OCI-LY3 (cell line): ENCODE measurements at regions not wholly inside any gene's neighbourhood (a gene's known extent, or its start where the extent isn't known, plus 50 kb on each side); places are given as distances from the start of the nearest gene placed in this dataset.

Source experiments
- EZH2phosphoT487 ChIP-seq: fragments of 200-600 bp; shearing (Covaris generic); IDR thresholded peaks from 2 replicates; pipeline ENCODE4 v1.6.1; 2018; ENCODE audit warnings: antibody characterized with exemption, mixed run types, low read depth
- TF ChIP-seq, protein P1 (sequence below): fragments of 200-600, 300-600 bp; sonication (generic); IDR thresholded peaks from 2 replicates; pipeline ENCODE4 v1.5.1; 2014; ENCODE audit warnings: antibody characterized with exemption, low read length, low read depth

GRCh38 chr2:47232738-47233415 lies 56.6 kb upstream of the CALM2 start:
- TF ChIP-seq, protein P1, sequence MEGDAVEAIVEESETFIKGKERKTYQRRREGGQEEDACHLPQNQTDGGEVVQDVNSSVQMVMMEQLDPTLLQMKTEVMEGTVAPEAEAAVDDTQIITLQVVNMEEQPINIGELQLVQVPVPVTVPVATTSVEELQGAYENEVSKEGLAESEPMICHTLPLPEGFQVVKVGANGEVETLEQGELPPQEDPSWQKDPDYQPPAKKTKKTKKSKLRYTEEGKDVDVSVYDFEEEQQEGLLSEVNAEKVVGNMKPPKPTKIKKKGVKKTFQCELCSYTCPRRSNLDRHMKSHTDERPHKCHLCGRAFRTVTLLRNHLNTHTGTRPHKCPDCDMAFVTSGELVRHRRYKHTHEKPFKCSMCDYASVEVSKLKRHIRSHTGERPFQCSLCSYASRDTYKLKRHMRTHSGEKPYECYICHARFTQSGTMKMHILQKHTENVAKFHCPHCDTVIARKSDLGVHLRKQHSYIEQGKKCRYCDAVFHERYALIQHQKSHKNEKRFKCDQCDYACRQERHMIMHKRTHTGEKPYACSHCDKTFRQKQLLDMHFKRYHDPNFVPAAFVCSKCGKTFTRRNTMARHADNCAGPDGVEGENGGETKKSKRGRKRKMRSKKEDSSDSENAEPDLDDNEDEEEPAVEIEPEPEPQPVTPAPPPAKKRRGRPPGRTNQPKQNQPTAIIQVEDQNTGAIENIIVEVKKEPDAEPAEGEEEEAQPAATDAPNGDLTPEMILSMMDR = no peak
- no peak for TF ChIP-seq EZH2phosphoT487
